ENCODE measurements at regions not wholly inside any gene's neighbourhood (a gene's known extent, or its start where the extent isn't known, plus 50 kb on each side); places are given as distances from the start of the nearest gene placed in this dataset.

GRCh38 chr6:900716-901605, 208.0 kb upstream of the EXOC2 start:
- DNase-seq: no peak
- TF ChIP-seq CTCF (IDR thresholded peaks at IDR 0.05; ENCODE audit: borderline replicate concordance): no peak
- Histone ChIP-seq H3K4me1 (no peaks in the 10 kb centered on the region), H3K27me3 (ENCODE audit: low read depth) (peaks cover 26% of the 10 kb centered on the region), H3K36me3 (no peaks in the 10 kb centered on the region), H3K27ac (replicated peaks) (no peak overlapping the region), H3K9me3 (replicated peaks) (no peaks in the 10 kb centered on the region), H3K4me3 (no peak overlapping the region)
- intact Hi-C loops (cut with micrococcal nuclease): no loop called here

GRCh38 chr6:897528-898207, 204.7 kb upstream of the EXOC2 start:
- intact Hi-C loops (cut with micrococcal nuclease): no loop called here
- no peaks in the 10 kb centered on the region for H3K4me1 ChIP-seq
- no peaks in the 10 kb centered on the region for H3K36me3 ChIP-seq
- no peak overlapping the region for H3K27ac ChIP-seq (replicated peaks)
- DNase-seq: no peak
- no peak overlapping the region for H3K4me3 ChIP-seq
- TF ChIP-seq CTCF (IDR thresholded peaks at IDR 0.05; ENCODE audit: borderline replicate concordance): no peak
- H3K9me3 ChIP-seq (replicated peaks): no peaks in the 10 kb centered on the region
- H3K27me3 ChIP-seq (ENCODE audit: low read depth): peaks cover 27% of the 10 kb centered on the region

- H3K4me3 ChIP-seq: no peak overlapping the region
- intact Hi-C loops (cut with micrococcal nuclease): no loop called here
- H3K4me1 ChIP-seq: no peaks in the 10 kb centered on the region
- peak; percentile 18 for TF ChIP-seq CTCF (IDR thresholded peaks at IDR 0.05; ENCODE audit: borderline replicate concordance)
- H3K27ac ChIP-seq (replicated peaks): no peak overlapping the region
- peaks cover 27% of the 10 kb centered on the region for H3K27me3 ChIP-seq (ENCODE audit: low read depth)
- DNase-seq: no peak
- H3K9me3 ChIP-seq (replicated peaks): no peaks in the 10 kb centered on the region
- H3K36me3 ChIP-seq: no peaks in the 10 kb centered on the region
Measured at GRCh38 chr6:894274-894673, 201.3 kb upstream of the EXOC2 start.

GRCh38 chr6:890995-891394, 198.1 kb upstream of the EXOC2 start:
- Histone ChIP-seq H3K27me3 (ENCODE audit: low read depth) (peaks cover 25% of the 10 kb centered on the region), H3K36me3 (no peaks in the 10 kb centered on the region), H3K4me3 (no peak overlapping the region), H3K4me1 (no peaks in the 10 kb centered on the region), H3K9me3 (replicated peaks) (no peaks in the 10 kb centered on the region), H3K27ac (replicated peaks) (no peak overlapping the region)
- no peak for DNase-seq
- intact Hi-C loops (cut with micrococcal nuclease): no loop called here
- TF ChIP-seq CTCF (IDR thresholded peaks at IDR 0.05; ENCODE audit: borderline replicate concordance): no peak

GRCh38 chr6:890201-890600, 197.3 kb upstream of the EXOC2 start:
- intact Hi-C loops (cut with micrococcal nuclease): no loop called here
- peaks cover 20% of the 10 kb centered on the region for H3K27me3 ChIP-seq (ENCODE audit: low read depth)
- H3K4me1 ChIP-seq: no peaks in the 10 kb centered on the region
- no peaks in the 10 kb centered on the region for H3K9me3 ChIP-seq (replicated peaks)
- no peaks in the 10 kb centered on the region for H3K36me3 ChIP-seq
- DNase-seq: no peak
- TF ChIP-seq CTCF (IDR thresholded peaks at IDR 0.05; ENCODE audit: borderline replicate concordance): no peak
- no peak overlapping the region for H3K4me3 ChIP-seq
- H3K27ac ChIP-seq (replicated peaks): no peak overlapping the region

Measured in left ventricle myocardium inferior (tissue), 1 donor.